ENCODE measurements at regions not wholly inside any gene's neighbourhood (a gene's known extent, or its start where the extent isn't known, plus 50 kb on each side); places are given as distances from the start of the nearest gene placed in this dataset.

DNA sequence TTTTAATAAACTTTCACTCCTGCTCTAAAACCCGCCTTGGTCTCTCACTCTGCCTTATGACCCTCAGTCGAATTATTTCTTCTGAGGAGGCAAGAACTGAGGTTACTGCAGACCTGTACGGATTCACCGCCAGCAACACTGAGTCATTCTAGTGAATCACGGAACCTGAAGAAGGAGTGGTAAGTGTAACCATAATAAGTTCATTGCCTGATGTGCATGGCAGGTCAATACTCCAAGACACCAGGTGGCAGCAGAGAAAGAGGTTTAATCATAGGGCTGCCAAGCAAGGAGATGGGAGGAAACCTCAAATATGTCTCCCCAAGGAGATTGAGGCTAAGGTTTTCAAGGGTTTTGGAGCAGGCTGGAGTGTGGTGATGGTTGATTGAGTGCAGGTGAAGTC, 204.3 kb upstream of the IPO5 start:
- intact Hi-C loops (cut with DNase I), result no loop called here
- no peak for DNase-seq
- Histone ChIP-seq H3K27me3 (no peaks in the 10 kb centered on the region), H3K9me3 (no peaks in the 10 kb centered on the region), H3K4me1 (no peaks in the 10 kb centered on the region), H3K27ac (no peak overlapping the region), H3K36me3 (no peaks in the 10 kb centered on the region), H3K4me3 (no peak overlapping the region)
- TF ChIP-seq POLR2A (IDR thresholded peaks at IDR 0.05) (no peak), CTCF (IDR thresholded peaks at IDR 0.05) (peak in 1 of 6 experiments; percentile 31)
- 66 to 86% methylated on average over 3 to 5 of the region's 5 CpGs for WGBS, 2 donors

GRCh38 chr13:97751477-97751876, 202.0 kb upstream of the IPO5 start:
- intact Hi-C loops (cut with DNase I), result no loop called here
- no peaks in the 10 kb centered on the region for H3K9me3 ChIP-seq
- H3K4me1 ChIP-seq, result no peaks in the 10 kb centered on the region

GRCh38 chr13:97752961-97753668, 200.4 kb upstream of the IPO5 start:
- Histone ChIP-seq H3K9me3 (no peaks in the 10 kb centered on the region), H3K4me3 (no peak overlapping the region), H3K4me1 (no peaks in the 10 kb centered on the region), H3K27me3 (no peaks in the 10 kb centered on the region), H3K27ac (no peak overlapping the region), H3K36me3 (no peaks in the 10 kb centered on the region)
- TF ChIP-seq CTCF (IDR thresholded peaks at IDR 0.05) (no peak), POLR2A (IDR thresholded peaks at IDR 0.05) (no peak)
- DNase-seq, result no peak
- 66 to 72% methylated on average over 7 of the region's 7 CpGs for WGBS, 2 donors
- intact Hi-C loops (cut with DNase I), result no loop called here

More at GRCh38 chr13:97751477-97751876, 202.0 kb upstream of the IPO5 start:
- DNase-seq, result no peak
- H3K27ac ChIP-seq, result no peak overlapping the region
- TF ChIP-seq CTCF (IDR thresholded peaks at IDR 0.05) (no peak), POLR2A (IDR thresholded peaks at IDR 0.05) (no peak)
- no peaks in the 10 kb centered on the region for H3K36me3 ChIP-seq
- H3K27me3 ChIP-seq, result no peaks in the 10 kb centered on the region
- no peak overlapping the region for H3K4me3 ChIP-seq

GRCh38 chr13:97753942-97754670, 199.4 kb upstream of the IPO5 start:
- H3K27ac ChIP-seq, result no peak overlapping the region
- intact Hi-C loops (cut with DNase I), result no loop called here
- H3K9me3 ChIP-seq, result no peaks in the 10 kb centered on the region
- no peak for TF ChIP-seq CTCF (IDR thresholded peaks at IDR 0.05)
- TF ChIP-seq POLR2A (IDR thresholded peaks at IDR 0.05), result no peak
- H3K27me3 ChIP-seq, result no peaks in the 10 kb centered on the region
- DNase-seq, result no peak
- H3K4me1 ChIP-seq, result no peaks in the 10 kb centered on the region
- 60 to 82% methylated on average over 5 of the region's 5 CpGs for WGBS, 2 donors
- H3K36me3 ChIP-seq, result no peaks in the 10 kb centered on the region
- no peak overlapping the region for H3K4me3 ChIP-seq

DNA sequence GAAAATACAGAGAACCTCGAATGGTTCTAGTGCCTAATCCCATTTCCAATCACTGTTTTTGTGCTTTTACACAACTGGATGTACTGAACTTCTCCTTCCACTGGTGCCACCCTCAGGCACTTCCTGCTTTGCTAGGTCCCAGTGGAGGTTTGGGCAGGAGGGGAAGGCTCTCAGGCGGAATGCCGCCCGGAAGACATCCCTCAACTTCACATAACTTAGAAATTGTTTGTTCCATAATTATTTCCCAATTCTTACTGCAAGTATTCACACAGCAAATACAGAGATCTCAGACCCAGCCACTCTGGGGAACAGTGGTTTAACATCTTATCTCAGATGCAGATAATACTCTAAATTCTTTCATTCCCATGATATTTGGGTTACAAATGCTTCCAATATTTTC, 195.7 kb upstream of the IPO5 start:
- 72 to 74% methylated on average over 4 of the region's 4 CpGs for WGBS, 2 donors
- H3K36me3 ChIP-seq, result no peaks in the 10 kb centered on the region
- no peak overlapping the region for H3K27ac ChIP-seq
- intact Hi-C loops (cut with DNase I), result no loop called here
- no peak for TF ChIP-seq CTCF (IDR thresholded peaks at IDR 0.05)
- TF ChIP-seq POLR2A (IDR thresholded peaks at IDR 0.05), result no peak
- no peaks in the 10 kb centered on the region for H3K4me1 ChIP-seq
- no peaks in the 10 kb centered on the region for H3K9me3 ChIP-seq
- H3K4me3 ChIP-seq, result no peak overlapping the region
- H3K27me3 ChIP-seq, result no peaks in the 10 kb centered on the region
- no peak for DNase-seq

Measured in esophagus squamous epithelium (tissue), 5 donors.